ENCODE measurements at regions not wholly inside any gene's neighbourhood (a gene's known extent, or its start where the extent isn't known, plus 50 kb on each side); places are given as distances from the start of the nearest gene placed in this dataset.

GRCh38 chr2:81481242-81481993, 1176.9 kb upstream of the LRRTM1 start:
- Histone ChIP-seq H4K20me1 (ENCODE audit: control insufficient read depth, insufficient read depth, low read depth, low read length) (no peaks in the 10 kb centered on the region), H3K27ac (ENCODE audit: low read depth, low read length) (no peak overlapping the region), H3K79me2 (ENCODE audit: control insufficient read depth, low read length) (no peaks in the 10 kb centered on the region), H3K36me3 (ENCODE audit: control insufficient read depth, low read length) (no peaks in the 10 kb centered on the region), H3K27me3 (ENCODE audit: control insufficient read depth, low read length) (no peaks in the 10 kb centered on the region), H3K4me1 (ENCODE audit: control insufficient read depth, low read length) (no peaks in the 10 kb centered on the region), H3K9me3 (ENCODE audit: control insufficient read depth, insufficient read depth, low read length) (peaks cover 7% of the 10 kb centered on the region; the same call in 1 of the 2 replicates), H3K4me2 (ENCODE audit: low read length) (no peak overlapping the region), H3F3A (ENCODE audit: control insufficient read depth, insufficient read depth) (no peaks in the 10 kb centered on the region), H3K4me3 (ENCODE audit: low read length) (no peak overlapping the region), H3K9me2 (replicated peaks; ENCODE audit: control insufficient read depth, low read length) (no peaks in the 10 kb centered on the region)
- TF ChIP-seq EZH2phosphoT487 (IDR thresholded peaks at IDR 0.05; ENCODE audit: borderline replicate concordance, low read length): no peak
- TF ChIP-seq CTCF (IDR thresholded peaks at IDR 0.05; ENCODE audit: low read depth, low read length, poor library complexity, severe bottlenecking): no peak

- H3F3A ChIP-seq (ENCODE audit: control insufficient read depth, insufficient read depth): no peaks in the 10 kb centered on the region
- H3K4me1 ChIP-seq (ENCODE audit: control insufficient read depth, low read length): no peaks in the 10 kb centered on the region
- no peak overlapping the region for H3K27ac ChIP-seq (ENCODE audit: low read depth, low read length)
- H3K79me2 ChIP-seq (ENCODE audit: control insufficient read depth, low read length): no peaks in the 10 kb centered on the region
- H3K4me2 ChIP-seq (ENCODE audit: low read length): no peak overlapping the region
- TF ChIP-seq CTCF (IDR thresholded peaks at IDR 0.05; ENCODE audit: low read depth, low read length, poor library complexity, severe bottlenecking): no peak
- TF ChIP-seq EZH2phosphoT487 (IDR thresholded peaks at IDR 0.05; ENCODE audit: borderline replicate concordance, low read length): no peak
- H3K4me3 ChIP-seq (ENCODE audit: low read length): no peak overlapping the region
- no peaks in the 10 kb centered on the region for H3K9me3 ChIP-seq (ENCODE audit: control insufficient read depth, insufficient read depth, low read length)
- no peaks in the 10 kb centered on the region for H3K36me3 ChIP-seq (ENCODE audit: control insufficient read depth, low read length)
- no peaks in the 10 kb centered on the region for H3K9me2 ChIP-seq (replicated peaks; ENCODE audit: control insufficient read depth, low read length)
- H3K27me3 ChIP-seq (ENCODE audit: control insufficient read depth, low read length): no peaks in the 10 kb centered on the region
- H4K20me1 ChIP-seq (ENCODE audit: control insufficient read depth, insufficient read depth, low read depth, low read length): no peaks in the 10 kb centered on the region
Observed at GRCh38 chr2:81467096-81467495, 1162.5 kb upstream of the LRRTM1 start.

- Histone ChIP-seq H3K4me3 (ENCODE audit: low read length) (no peak overlapping the region), H3K9me3 (ENCODE audit: control insufficient read depth, insufficient read depth, low read length) (no peaks in the 10 kb centered on the region), H3K4me2 (ENCODE audit: low read length) (no peak overlapping the region), H4K20me1 (ENCODE audit: control insufficient read depth, insufficient read depth, low read depth, low read length) (no peaks in the 10 kb centered on the region), H3F3A (ENCODE audit: control insufficient read depth, insufficient read depth) (no peaks in the 10 kb centered on the region), H3K27ac (ENCODE audit: low read depth, low read length) (no peak overlapping the region), H3K9me2 (replicated peaks; ENCODE audit: control insufficient read depth, low read length) (no peaks in the 10 kb centered on the region), H3K4me1 (ENCODE audit: control insufficient read depth, low read length) (no peaks in the 10 kb centered on the region), H3K79me2 (ENCODE audit: control insufficient read depth, low read length) (no peaks in the 10 kb centered on the region), H3K36me3 (ENCODE audit: control insufficient read depth, low read length) (no peaks in the 10 kb centered on the region), H3K27me3 (ENCODE audit: control insufficient read depth, low read length) (no peaks in the 10 kb centered on the region)
- TF ChIP-seq EZH2phosphoT487 (IDR thresholded peaks at IDR 0.05; ENCODE audit: borderline replicate concordance, low read length): no peak
- TF ChIP-seq CTCF (IDR thresholded peaks at IDR 0.05; ENCODE audit: low read depth, low read length, poor library complexity, severe bottlenecking): no peak
Observed at GRCh38 chr2:81462420-81462819, 1157.9 kb upstream of the LRRTM1 start.

Measured in DOHH2 (cell line).